ENCODE measurements at regions not wholly inside any gene's neighbourhood (a gene's known extent, or its start where the extent isn't known, plus 50 kb on each side); places are given as distances from the start of the nearest gene placed in this dataset.

DNA sequence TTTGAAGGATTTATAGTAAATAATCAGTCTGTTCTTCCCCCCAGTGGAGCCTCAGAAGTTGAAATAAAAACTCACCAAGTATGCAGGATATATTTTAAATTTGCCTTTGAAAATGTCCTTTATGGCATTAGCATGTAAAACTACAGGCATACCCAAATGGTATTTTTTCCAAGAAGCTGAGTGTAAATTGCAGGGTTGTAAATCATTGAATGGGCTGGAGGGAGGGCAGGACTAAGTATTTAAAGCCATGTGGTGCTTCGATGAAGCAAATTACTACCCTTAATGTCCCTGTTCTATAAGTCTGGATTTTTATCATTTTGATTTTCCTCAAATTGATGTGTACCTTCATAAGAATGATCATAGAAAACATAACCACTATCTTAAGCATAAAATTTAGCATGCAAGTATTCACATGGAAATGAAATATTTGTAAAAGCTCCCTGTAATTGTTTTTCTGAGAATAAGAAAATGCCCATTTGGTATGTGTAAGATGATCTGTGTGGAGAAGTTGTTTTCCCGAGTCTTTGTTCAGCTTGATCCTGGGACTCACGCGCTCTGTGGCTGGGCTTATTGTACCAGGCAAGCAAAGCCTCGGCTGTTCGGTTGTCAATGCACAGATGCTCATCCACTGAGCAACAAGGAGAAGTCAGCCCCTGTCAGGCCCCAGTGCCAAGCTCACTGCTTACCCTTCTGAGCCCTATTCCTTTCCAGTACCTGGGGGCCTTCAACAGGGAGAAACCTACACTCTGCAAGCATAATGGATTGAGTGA lies 66.7 kb downstream of the CD164 start:
- TF ChIP-seq, protein P1, sequence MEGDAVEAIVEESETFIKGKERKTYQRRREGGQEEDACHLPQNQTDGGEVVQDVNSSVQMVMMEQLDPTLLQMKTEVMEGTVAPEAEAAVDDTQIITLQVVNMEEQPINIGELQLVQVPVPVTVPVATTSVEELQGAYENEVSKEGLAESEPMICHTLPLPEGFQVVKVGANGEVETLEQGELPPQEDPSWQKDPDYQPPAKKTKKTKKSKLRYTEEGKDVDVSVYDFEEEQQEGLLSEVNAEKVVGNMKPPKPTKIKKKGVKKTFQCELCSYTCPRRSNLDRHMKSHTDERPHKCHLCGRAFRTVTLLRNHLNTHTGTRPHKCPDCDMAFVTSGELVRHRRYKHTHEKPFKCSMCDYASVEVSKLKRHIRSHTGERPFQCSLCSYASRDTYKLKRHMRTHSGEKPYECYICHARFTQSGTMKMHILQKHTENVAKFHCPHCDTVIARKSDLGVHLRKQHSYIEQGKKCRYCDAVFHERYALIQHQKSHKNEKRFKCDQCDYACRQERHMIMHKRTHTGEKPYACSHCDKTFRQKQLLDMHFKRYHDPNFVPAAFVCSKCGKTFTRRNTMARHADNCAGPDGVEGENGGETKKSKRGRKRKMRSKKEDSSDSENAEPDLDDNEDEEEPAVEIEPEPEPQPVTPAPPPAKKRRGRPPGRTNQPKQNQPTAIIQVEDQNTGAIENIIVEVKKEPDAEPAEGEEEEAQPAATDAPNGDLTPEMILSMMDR (IDR thresholded peaks at IDR 0.05) = no peak
- TF ChIP-seq POLR2A (IDR thresholded peaks at IDR 0.05) (no peak), EP300 (IDR thresholded peaks at IDR 0.05; ENCODE audit: low read depth) (no peak)
